IPS-18c (cell line): ENCODE measurements at regions not wholly inside any gene's neighbourhood (a gene's known extent, or its start where the extent isn't known, plus 50 kb on each side); places are given as distances from the start of the nearest gene placed in this dataset.
"Not testable (repeated sequence)": the region's sequence is repeated elsewhere in the genome, so short reads cannot be mapped to it uniquely, and the experiment has no call there.

Source experiments
- H3K4me3 ChIP-seq: 2 replicates; pipeline ENCODE4 v1.7.0; 2013; ENCODE audit warnings: low read depth, mild to moderate bottlenecking, low read length, moderate library complexity; ENCODE audit not compliant: insufficient read depth
- H3K9me3 ChIP-seq: one replicate; pipeline ENCODE4 v1.6.1; 2013; ENCODE audit warnings: mild to moderate bottlenecking, low read length, moderate library complexity; ENCODE audit not compliant: control insufficient read depth, insufficient read depth

DNA sequence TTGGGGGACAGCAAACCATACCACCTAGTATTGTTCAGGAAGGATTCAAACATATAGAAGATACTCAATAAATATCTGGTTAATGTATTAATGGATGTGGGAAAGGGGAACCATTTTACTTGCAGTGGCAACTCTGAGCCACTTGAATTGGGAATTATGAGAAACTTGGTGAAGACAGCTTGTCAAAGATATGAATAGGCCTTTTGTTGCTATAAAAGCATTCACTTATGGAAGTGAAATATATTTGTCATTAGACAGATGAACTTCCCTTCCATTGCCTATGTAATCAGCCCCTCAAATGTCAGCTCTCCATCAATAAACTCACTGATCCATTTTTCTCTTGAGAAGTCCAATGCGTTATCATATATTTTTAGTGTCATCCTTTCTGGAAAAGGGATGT is 56.1 kb downstream of the GPR85 start:
- Histone ChIP-seq H3K9me3 (no peaks in the 10 kb centered on the region), H3K4me3 (no peak overlapping the region)

- Histone ChIP-seq H3K4me3 (no peak overlapping the region), H3K9me3 (no peaks in the 10 kb centered on the region)
Observed at GRCh38 chr7:113026941-113027340, 59.7 kb downstream of the GPR85 start.

DNA sequence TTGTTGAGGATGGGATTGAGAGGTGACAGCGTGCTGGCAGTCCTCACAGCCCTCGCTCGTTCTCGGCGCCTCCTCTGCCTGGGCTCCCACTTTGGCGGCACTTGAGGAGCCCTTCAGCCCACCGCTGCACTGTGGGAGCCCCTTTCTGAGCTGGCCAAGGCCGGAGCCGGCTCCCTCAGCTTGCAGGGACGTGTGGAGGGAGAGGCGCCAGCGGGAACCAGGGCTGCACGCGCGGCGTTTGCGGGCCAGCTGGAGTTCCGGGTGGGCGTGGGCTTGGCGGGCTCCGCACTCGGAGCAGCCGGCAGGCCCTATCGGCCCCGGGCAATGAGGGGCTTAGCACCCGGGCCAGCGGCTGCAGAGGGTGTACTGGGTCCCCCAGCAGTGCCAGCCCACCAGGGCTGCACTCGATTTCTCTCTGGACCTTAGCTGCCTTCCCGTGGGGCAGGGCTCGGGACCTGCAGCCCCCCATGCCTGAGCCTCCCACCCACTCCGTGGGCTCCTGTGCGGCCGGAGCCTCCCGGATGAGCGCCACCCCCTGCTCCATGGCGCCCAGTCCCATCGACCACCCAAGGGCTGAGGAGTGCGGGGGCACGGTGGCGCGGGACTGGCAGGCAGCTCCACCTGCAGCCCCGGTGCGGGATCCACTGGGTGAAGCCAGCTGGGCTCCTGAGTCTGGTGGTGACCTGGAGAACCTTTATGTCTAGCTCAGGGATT is 69.3 kb downstream of the GPR85 start:
- not testable (repeated sequence) for H3K4me3 ChIP-seq, H3K9me3 ChIP-seq

- Histone ChIP-seq H3K4me3 (no peak overlapping the region), H3K9me3 (no peaks in the 10 kb centered on the region)
Observed at GRCh38 chr7:113015034-113015645, 71.5 kb downstream of the GPR85 start.

DNA sequence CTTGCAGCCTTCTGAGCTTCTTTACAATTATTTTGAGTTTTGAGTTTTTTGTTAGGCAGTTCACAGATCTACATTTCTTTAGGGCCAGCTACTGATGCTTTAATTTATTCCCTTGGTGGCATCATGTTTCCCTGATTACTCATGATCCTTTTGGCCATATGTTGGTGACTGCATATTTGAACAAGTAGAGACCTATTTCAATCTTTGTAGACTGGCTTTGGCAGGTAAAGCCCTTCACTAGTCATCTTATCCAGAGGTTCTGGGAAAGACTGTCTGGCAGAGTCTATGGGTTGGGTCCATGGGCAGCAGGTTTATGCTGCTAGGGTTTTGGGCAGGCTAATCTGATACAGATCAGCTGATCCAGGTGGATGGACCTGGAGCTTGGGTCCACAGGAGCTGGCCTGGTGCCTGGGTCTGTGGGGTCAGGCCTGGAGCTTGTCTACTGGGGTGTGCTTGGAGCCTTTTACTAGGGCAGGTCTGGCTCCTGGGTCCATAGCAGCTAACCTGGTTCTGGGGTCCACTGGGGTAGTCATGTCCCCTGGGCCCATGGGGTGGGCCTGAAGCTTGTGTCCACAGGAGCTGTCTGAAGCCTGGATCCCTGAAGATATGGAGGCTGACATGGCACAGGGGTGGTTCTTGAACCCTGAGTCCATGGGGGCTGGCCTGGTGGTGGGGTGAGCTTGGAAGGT is 72.7 kb downstream of the GPR85 start:
- H3K9me3 ChIP-seq = no peaks in the 10 kb centered on the region
- H3K4me3 ChIP-seq = no peak overlapping the region

- not testable (repeated sequence) for H3K4me3 ChIP-seq, H3K9me3 ChIP-seq
Observed at GRCh38 chr7:113012862-113013261, 73.8 kb downstream of the GPR85 start.

DNA sequence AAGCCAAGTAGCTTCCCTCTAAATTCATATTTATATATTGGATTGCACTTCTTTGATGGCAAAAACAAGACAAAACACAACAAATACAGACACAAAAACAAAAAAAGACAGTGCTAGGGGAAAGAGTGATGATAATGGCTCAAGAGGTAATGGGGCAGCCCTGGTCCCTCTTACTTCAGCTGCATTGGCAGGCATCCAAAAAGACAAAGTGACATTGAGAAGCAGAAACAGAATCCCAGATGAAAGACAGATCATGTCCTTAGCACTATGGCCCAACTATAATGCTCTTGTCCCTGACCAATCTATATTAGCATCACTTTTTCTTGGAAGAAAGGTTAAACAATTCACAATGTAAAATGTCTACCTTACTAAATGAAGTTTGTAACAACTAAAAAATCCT is 76.2 kb downstream of the GPR85 start:
- Histone ChIP-seq H3K4me3 (no peak overlapping the region), H3K9me3 (no peaks in the 10 kb centered on the region)

DNA sequence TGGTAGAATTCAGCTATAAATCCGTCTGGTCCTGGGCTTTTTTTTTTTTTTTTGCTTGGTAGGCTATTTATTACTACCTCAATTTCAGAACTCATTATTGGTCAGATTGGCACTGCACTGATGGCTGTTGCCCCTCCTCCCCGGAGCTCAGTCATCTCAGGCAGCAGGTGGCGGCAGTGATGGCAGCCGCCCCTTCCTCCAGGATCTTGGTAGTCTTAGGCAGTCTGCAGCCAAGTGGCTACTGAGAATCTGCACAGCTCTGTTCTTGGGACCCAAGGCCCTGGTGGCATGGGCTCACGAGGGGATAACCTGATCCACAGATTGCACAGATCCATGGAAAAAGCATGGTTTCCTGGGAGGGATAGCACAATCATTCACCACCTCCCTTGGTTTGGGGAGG is 77.9 kb downstream of the GPR85 start:
- Histone ChIP-seq H3K9me3 (no peaks in the 10 kb centered on the region), H3K4me3 (no peak overlapping the region)

- no peaks in the 10 kb centered on the region for H3K9me3 ChIP-seq
Observed at GRCh38 chr7:113004726-113005454, 81.7 kb downstream of the GPR85 start.

GRCh38 chr7:113000316-113001020 is 86.2 kb downstream of the GPR85 start:
- Histone ChIP-seq H3K4me3 (no peak overlapping the region), H3K9me3 (peaks cover 3% of the 10 kb centered on the region)

More at GRCh38 chr7:113004726-113005454, 81.7 kb downstream of the GPR85 start:
- no peak overlapping the region for H3K4me3 ChIP-seq

DNA sequence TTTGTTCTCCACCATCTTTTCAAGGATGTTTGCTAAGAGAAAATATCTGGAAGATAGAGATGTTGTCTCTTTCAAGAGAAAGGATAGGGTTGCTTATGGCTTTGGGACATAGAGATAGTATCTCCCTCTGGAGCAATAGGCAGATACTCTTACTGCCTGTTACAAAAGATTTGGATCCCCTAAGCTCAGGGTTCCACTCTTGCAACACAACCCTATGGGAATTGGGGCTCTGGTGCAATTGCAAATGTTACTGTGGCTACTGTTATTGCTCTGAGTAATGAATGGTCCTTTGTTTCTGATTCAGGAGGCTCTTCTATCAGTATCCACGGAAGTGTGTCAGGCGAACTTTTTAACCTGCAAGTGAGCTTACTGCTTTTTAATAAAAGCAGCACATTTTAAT is 88.8 kb downstream of the GPR85 start:
- peaks cover 3% of the 10 kb centered on the region for H3K9me3 ChIP-seq
- H3K4me3 ChIP-seq = no peak overlapping the region

GRCh38 chr7:112996331-112996871 is 90.2 kb downstream of the GPR85 start:
- H3K9me3 ChIP-seq = peaks cover 3% of the 10 kb centered on the region

GRCh38 chr7:112995059-112995824 is 91.4 kb downstream of the GPR85 start:
- Histone ChIP-seq H3K4me3 (no peak overlapping the region), H3K9me3 (peaks cover 3% of the 10 kb centered on the region)

More at GRCh38 chr7:112996331-112996871, 90.2 kb downstream of the GPR85 start:
- H3K4me3 ChIP-seq = no peak overlapping the region

DNA sequence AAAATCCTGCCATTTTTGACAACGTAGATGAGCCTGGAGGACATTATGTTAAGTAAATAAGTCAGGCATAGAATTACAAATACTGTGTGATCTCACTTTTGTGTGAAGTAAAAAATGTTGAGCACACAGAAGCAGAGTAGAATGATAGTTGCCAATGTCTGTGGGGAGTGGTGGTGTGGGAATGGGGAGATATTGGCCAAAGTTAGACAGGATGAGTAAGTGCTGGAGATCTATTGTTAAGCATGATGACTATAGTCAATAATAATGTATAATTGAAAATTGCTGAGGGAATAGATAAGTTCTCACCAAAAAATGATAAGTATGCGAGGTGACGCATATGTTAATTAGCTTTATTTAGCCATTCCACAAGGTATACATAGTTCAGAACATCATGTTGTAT is 92.0 kb downstream of the GPR85 start:
- Histone ChIP-seq H3K9me3 (peaks cover 3% of the 10 kb centered on the region), H3K4me3 (no peak overlapping the region)

DNA sequence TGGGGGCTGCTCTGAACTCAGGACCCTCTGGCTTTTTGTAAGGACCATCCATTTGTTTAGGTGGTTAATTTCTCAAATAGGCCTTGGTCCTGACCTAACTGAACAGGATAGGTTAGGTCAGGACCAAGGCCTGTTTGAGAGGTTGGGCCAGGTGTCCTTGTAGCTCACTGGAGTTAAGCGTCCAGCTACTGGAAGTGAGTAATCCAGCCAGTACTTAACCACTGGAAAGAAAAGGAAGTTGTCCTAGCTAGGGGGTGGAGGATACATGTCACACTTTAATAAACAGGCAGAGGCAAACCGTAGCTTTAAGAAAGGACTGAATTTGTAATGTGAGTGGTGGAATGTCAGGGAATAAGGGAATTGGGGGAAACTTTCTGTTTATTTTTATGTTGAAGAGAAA is 96.0 kb downstream of the GPR85 start:
- H3K9me3 ChIP-seq = no peaks in the 10 kb centered on the region
- no peak overlapping the region for H3K4me3 ChIP-seq

- H3K9me3 ChIP-seq = no peaks in the 10 kb centered on the region
- no peak overlapping the region for H3K4me3 ChIP-seq
Observed at GRCh38 chr7:112989531-112989930, 97.1 kb downstream of the GPR85 start.
